HepG2 (cell line): ENCODE measurements at regions not wholly inside any gene's neighbourhood (a gene's known extent, or its start where the extent isn't known, plus 50 kb on each side); places are given as distances from the start of the nearest gene placed in this dataset.

Experiments used
- ATAC-seq: fragments of 200-7000 bp; cut with Tn5 transposase; 3 replicates; pipeline ENCODE4 v1.9.1; 2020; ENCODE audit warnings: mild to moderate bottlenecking, moderate library complexity
- BruUV-seq: library from RNA; stranded (reverse); fragments of 400-500 nt; replicated peaks from 2 replicates; lab custom pipeline; 2021; lab: Mats Ljungman, UMichigan
- CTCF ChIA-PET: fragments of 300-600 bp; formaldehyde crosslinking; extraction: SDS; loops from one replicate; lab custom pipeline; 2021; ENCODE audit warnings: low total read pairs, inconsistent platforms, low intra/inter-chr PET ratio; lab: Yijun Ruan, JAX
- POLR2A ChIA-PET: fragments of 350-600 bp; sonication (Branson Sonifier 250); formaldehyde crosslinking; loops from one replicate; lab custom pipeline; 2020; ENCODE audit warnings: antibody characterized with exemption, inconsistent platforms; lab: Yijun Ruan, JAX
- DNase-seq: peaks from one replicate; pipeline ENCODE4 v3.0.0-alpha.2; 2015; ENCODE audit warnings: low spot score
- FAIRE-seq: peaks from 3 replicates; lab custom pipeline; 2011; peaks lifted over from hg19 to GRCh38; lab: Jason Lieb, UNC
- H2AFZ ChIP-seq: one replicate; pipeline ENCODE4 v1.6.1; 2011; ENCODE audit warnings: low read length, inconsistent platforms
- H3K27ac ChIP-seq: fragments of 300-600 bp; 3 replicates; pipeline ENCODE4 v1.8.0; 2011; ENCODE audit warnings: mixed run types, mild to moderate bottlenecking, mixed read lengths, low read length, inconsistent platforms; ENCODE audit not compliant: insufficient read depth; ENCODE audit errors: extremely low read length
- H3K27me3 ChIP-seq, 2 experiments: fragments of 200-600 bp in 1 of 2; 2 replicates in 1 of 2; 3 replicates in 1 of 2; pipeline versions ENCODE4 v1.6.0 to v1.8.0; 2011; ENCODE audit warnings: low read length in 2 of 2, mild to moderate bottlenecking in 2 of 2, moderate library complexity in 2 of 2, inconsistent platforms in 1 of 2; ENCODE audit not compliant: insufficient read depth in 2 of 2, control insufficient read depth in 1 of 2
- H3K36me3 ChIP-seq, 2 experiments: fragments of 200-600 bp in 1 of 2; replicated peaks in 1 of 2; 2 replicates in 1 of 2; 3 replicates in 1 of 2; pipeline versions ENCODE4 v1.5.1 to v1.8.0; 2011; ENCODE audit warnings: low read length in 2 of 2, inconsistent platforms in 1 of 2; ENCODE audit not compliant: insufficient read depth in 2 of 2, control insufficient read depth in 1 of 2
- H3K4me1 ChIP-seq: 2 replicates; pipeline ENCODE4 v1.5.1; 2012; ENCODE audit warnings: low read length, inconsistent platforms; ENCODE audit not compliant: insufficient read depth
- H3K4me2 ChIP-seq: 2 replicates; pipeline ENCODE4 v1.6.0; 2011; ENCODE audit warnings: low read depth, low read length, inconsistent platforms
- H3K4me3 ChIP-seq, 3 experiments: fragments of 200-600 bp in 1 of 3; sonication (generic), shearing (Covaris generic) in 1 of 3; replicated peaks in 1 of 3; 2 replicates each; pipeline ENCODE4 v1.5.1; 2011 to 2016; ENCODE audit warnings: low read length in 3 of 3, inconsistent platforms in 2 of 3, low read depth in 2 of 3, mild to moderate bottlenecking in 2 of 3, control low read depth in 1 of 3, mixed read lengths in 1 of 3; ENCODE audit not compliant: insufficient read depth in 1 of 3
- H3K79me2 ChIP-seq: one replicate; pipeline ENCODE4 v1.6.1; 2011; ENCODE audit warnings: low read length, inconsistent platforms; ENCODE audit not compliant: insufficient read depth
- H3K9ac ChIP-seq: 2 replicates; pipeline ENCODE4 v1.6.0; 2011; ENCODE audit warnings: mild to moderate bottlenecking, low read depth, low read length, inconsistent platforms; ENCODE audit not compliant: insufficient read depth
- H3K9me3 ChIP-seq: 2 replicates; pipeline ENCODE4 v1.5.1; 2012; ENCODE audit warnings: mild to moderate bottlenecking, low read length
- H4K20me1 ChIP-seq: 2 replicates; pipeline ENCODE4 v1.6.0; 2011; ENCODE audit warnings: inconsistent platforms, mild to moderate bottlenecking, low read length, moderate library complexity; ENCODE audit not compliant: insufficient read depth
- HNRNPH1 ChIP-seq: fragments of 200-400 bp; formaldehyde crosslinking; optimal IDR thresholded peaks from 2 replicates; pipeline ENCODE3; 2017; ENCODE audit warnings: mild to moderate bottlenecking, low read depth, low read length
- KDM5A ChIP-seq: fragments of 200-600 bp; sonication (generic); IDR thresholded peaks from 2 replicates; pipeline ENCODE4 v1.7.0; 2018; ENCODE audit warnings: antibody characterized with exemption, mild to moderate bottlenecking, low read length, borderline replicate concordance
- RXRA ChIP-seq: sonication (generic); formaldehyde crosslinking; IDR thresholded peaks from 2 replicates; pipeline ENCODE4 v1.5.1; 2020; ENCODE audit warnings: missing genetic modification reagents
- SP2 ChIP-seq: sonication (generic); formaldehyde crosslinking; IDR thresholded peaks from 2 replicates; pipeline ENCODE4 v1.5.1; 2020; ENCODE audit warnings: mild to moderate bottlenecking, missing genetic modification reagents
- TCF7 ChIP-seq: sonication (generic); IDR thresholded peaks from 2 replicates; pipeline ENCODE4 v1.6.1; 2016; ENCODE audit warnings: antibody characterized with exemption, low read depth
- ZNF251 ChIP-seq: sonication (generic); formaldehyde crosslinking; IDR thresholded peaks from 2 replicates; pipeline ENCODE4 v1.9.0; 2021; ENCODE audit warnings: mild to moderate bottlenecking, missing genetic modification reagents
- ZNF317 ChIP-seq: sonication (generic); formaldehyde crosslinking; IDR thresholded peaks from 2 replicates; pipeline ENCODE4 v1.5.0; 2020; ENCODE audit warnings: mild to moderate bottlenecking, missing genetic modification reagents
- ZNF331 ChIP-seq: sonication (generic); formaldehyde crosslinking; IDR thresholded peaks from 2 replicates; pipeline ENCODE4 v1.4.0; 2020; ENCODE audit warnings: missing genetic modification reagents
- ZNF33B ChIP-seq: sonication (generic); formaldehyde crosslinking; IDR thresholded peaks from 2 replicates; pipeline ENCODE4 v1.5.1; 2020; ENCODE audit warnings: mild to moderate bottlenecking, missing genetic modification reagents
- ZNF451 ChIP-seq: sonication (generic); formaldehyde crosslinking; IDR thresholded peaks from 2 replicates; pipeline ENCODE4 v1.5.0; 2020; ENCODE audit warnings: mild to moderate bottlenecking, missing genetic modification reagents
- ZNF709 ChIP-seq: sonication (generic); formaldehyde crosslinking; IDR thresholded peaks from 2 replicates; pipeline ENCODE4 v1.5.0; 2020; ENCODE audit warnings: mild to moderate bottlenecking, missing genetic modification reagents
- WGBS: methylation state at CpG from one replicate; pipeline ENCODE4 v1.1.6; 2017; ENCODE audit warnings: low lambda C conversion rate; 5-methylcytosine and 5-hydroxymethylcytosine counted together
- in situ Hi-C: cut with HindIII; loops from 2 replicates; pipeline ENCODE4 v1.10.0; 2017; ENCODE audit warnings: low pct_unique_long_range_greater_than_20kb; ENCODE audit not compliant: extremely low pct_ligation_motif_present
- intact Hi-C: fragments of 100-400 bp; cut with micrococcal nuclease; formaldehyde crosslinking; loops from one replicate; pipeline ENCODE4 v1.10.0; 2022; ENCODE audit not compliant: unreplicated experiment
- TF ChIP-seq, protein P1 (sequence below): sonication (generic); formaldehyde crosslinking; IDR thresholded peaks from 2 replicates; pipeline ENCODE4 v1.5.0; 2020; ENCODE audit warnings: missing genetic modification reagents
- TF ChIP-seq, protein P2 (sequence below), 2 experiments: fragments of 450-650 bp in 1 of 2; sonication (generic) in 1 of 2; formaldehyde crosslinking; IDR thresholded peaks; 2 replicates each; pipeline versions ENCODE4 v1.5.0 to v1.8.0; 2020 to 2022; ENCODE audit warnings: mild to moderate bottlenecking in 1 of 2, missing genetic modification reagents in 1 of 2
- TF ChIP-seq, protein P3 (sequence below): sonication (generic); formaldehyde crosslinking; IDR thresholded peaks from 2 replicates; pipeline ENCODE4 v1.5.0; 2020; ENCODE audit warnings: mild to moderate bottlenecking, missing genetic modification reagents, borderline replicate concordance
- TF ChIP-seq, protein P4 (sequence below), 2 experiments: sonication (generic) in 1 of 2; formaldehyde crosslinking in 1 of 2; IDR thresholded peaks; 2 replicates each; pipeline versions ENCODE4 v1.4.0 to v1.6.1; 2018 to 2020; ENCODE audit warnings: missing genetic modification reagents in 2 of 2, borderline replicate concordance in 1 of 2, low read depth in 1 of 2, mild to moderate bottlenecking in 1 of 2, missing biosample characterization in 1 of 2

DNA sequence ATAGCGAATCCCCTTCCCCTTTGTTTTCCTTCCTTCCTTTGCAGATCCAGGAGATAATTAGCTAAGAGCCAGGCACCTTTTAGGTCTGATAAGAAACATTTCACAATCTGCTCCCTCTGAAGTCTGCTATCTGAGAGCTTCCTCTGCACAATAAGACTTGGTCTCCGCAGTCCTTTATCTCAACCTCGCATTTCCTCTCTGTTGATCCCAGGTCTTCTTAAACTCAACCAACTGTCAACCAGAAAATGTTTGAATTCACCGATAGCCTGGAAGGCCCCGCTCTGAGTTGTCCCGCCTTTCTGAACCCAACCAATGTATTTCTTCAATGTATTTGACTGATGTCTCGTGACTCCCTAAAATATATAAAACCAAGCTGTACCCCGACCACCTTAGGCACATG, 78.4 kb upstream of the CTDP1 start (continued):
- TF ChIP-seq, protein P1, sequence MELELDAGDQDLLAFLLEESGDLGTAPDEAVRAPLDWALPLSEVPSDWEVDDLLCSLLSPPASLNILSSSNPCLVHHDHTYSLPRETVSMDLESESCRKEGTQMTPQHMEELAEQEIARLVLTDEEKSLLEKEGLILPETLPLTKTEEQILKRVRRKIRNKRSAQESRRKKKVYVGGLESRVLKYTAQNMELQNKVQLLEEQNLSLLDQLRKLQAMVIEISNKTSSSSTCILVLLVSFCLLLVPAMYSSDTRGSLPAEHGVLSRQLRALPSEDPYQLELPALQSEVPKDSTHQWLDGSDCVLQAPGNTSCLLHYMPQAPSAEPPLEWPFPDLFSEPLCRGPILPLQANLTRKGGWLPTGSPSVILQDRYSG (CRISPR knock-in tag): no peak
- no peak for TF ChIP-seq ZNF331 (CRISPR knock-in tag)
- TF ChIP-seq, protein P2, sequence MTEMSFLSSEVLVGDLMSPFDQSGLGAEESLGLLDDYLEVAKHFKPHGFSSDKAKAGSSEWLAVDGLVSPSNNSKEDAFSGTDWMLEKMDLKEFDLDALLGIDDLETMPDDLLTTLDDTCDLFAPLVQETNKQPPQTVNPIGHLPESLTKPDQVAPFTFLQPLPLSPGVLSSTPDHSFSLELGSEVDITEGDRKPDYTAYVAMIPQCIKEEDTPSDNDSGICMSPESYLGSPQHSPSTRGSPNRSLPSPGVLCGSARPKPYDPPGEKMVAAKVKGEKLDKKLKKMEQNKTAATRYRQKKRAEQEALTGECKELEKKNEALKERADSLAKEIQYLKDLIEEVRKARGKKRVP (CRISPR knock-in tag; IDR thresholded peaks at IDR 0.05): no peak
- TF ChIP-seq, protein P3, sequence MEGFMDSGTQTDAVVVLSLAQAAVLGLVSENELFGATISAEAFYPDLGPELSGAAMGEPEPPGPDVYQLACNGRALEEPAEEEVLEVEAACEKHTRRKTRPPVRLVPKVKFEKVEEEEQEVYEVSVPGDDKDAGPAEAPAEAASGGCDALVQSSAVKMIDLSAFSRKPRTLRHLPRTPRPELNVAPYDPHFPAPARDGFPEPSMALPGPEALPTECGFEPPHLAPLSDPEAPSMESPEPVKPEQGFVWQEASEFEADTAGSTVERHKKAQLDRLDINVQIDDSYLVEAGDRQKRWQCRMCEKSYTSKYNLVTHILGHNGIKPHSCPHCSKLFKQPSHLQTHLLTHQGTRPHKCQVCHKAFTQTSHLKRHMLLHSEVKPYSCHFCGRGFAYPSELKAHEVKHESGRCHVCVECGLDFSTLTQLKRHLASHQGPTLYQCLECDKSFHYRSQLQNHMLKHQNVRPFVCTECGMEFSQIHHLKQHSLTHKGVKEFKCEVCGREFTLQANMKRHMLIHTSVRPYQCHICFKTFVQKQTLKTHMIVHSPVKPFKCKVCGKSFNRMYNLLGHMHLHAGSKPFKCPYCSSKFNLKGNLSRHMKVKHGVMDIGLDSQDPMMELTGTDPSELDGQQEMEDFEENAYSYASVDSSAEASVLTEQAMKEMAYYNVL (CRISPR knock-in tag): no peak

DNA sequence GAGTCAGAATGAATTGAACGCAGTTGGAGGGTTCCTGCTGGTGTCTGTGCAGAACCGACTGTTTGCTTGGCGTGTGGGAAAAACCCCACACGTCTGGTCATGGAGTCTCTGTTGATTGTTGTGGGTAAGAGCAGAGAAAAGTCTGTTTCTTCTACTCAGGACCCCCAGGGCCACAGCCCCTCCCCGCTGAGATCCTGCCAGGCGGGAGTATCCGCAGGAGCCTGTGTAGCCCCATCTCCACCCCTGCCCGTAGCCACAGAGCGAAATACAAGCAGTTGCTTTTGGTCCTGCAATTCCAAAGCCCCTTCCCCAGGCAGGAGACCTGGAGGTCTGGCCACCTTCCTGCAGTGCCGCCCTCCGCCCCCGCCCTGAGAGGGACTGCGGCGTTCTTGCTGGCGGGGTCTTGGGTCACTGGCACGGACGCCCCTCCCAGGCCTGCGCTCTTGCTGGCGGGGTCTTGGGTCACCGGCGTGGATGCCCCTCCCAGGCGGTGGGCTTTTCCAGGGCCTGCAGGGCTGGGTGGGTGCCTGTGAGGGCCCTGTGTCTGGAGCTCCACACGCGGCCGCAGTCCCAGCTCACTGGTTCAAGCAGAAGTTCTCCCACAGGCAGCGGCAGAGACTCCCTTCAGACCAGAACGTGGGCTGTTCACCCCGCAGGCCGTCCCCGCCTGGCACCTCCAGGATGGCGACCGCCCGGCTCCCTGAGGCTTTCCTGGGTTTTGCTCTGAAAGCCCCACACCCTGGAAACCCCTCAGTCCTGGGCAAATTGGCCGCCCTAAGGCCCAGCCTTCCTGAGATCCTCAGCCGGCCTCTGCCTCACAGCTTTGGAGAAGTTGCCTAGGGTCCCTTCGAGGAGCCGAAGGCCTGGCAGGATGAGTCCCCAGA, 76.0 kb upstream of the CTDP1 start:
- H2AFZ ChIP-seq: no peak overlapping the region
- no peak overlapping the region for H3K9ac ChIP-seq
- H3K4me1 ChIP-seq: no peaks in the 10 kb centered on the region
- H3K27ac ChIP-seq: no peak overlapping the region
- no peak overlapping the region for H3K4me2 ChIP-seq
- H3K27me3 ChIP-seq: peaks cover 7 to 37% of the 10 kb centered on the region in 2 experiments
- H3K9me3 ChIP-seq: no peaks in the 10 kb centered on the region
- no peaks in the 10 kb centered on the region for H4K20me1 ChIP-seq
- no peak overlapping the region for H3K4me3 ChIP-seq
- intact Hi-C loops: no loop called here
- in situ Hi-C loops: no loop called here
- CTCF ChIA-PET: no interaction called here
- no peak for ATAC-seq
- POLR2A ChIA-PET: no interaction called here
- FAIRE-seq: no peak
- no TSS peak for BruUV-seq
- no peak for DNase-seq
- H3K36me3 ChIP-seq: no peaks in the 10 kb centered on the region
- no peaks in the 10 kb centered on the region for H3K79me2 ChIP-seq
- WGBS: 40% methylated on average over 16 of the region's 37 CpGs
- TF ChIP-seq TCF7 (no peak), ZNF709 (no peak), ZNF451 (no peak), ZNF251 (CRISPR knock-in tag) (no peak), ZNF317 (CRISPR knock-in tag) (no peak), KDM5A (no peak), RXRA (CRISPR knock-in tag) (no peak), HNRNPH1 (no peak), ZNF33B (CRISPR knock-in tag) (no peak), SP2 (CRISPR knock-in tag) (no peak)
- TF ChIP-seq, protein P1 (CRISPR knock-in tag): no peak
- TF ChIP-seq, protein P4, sequence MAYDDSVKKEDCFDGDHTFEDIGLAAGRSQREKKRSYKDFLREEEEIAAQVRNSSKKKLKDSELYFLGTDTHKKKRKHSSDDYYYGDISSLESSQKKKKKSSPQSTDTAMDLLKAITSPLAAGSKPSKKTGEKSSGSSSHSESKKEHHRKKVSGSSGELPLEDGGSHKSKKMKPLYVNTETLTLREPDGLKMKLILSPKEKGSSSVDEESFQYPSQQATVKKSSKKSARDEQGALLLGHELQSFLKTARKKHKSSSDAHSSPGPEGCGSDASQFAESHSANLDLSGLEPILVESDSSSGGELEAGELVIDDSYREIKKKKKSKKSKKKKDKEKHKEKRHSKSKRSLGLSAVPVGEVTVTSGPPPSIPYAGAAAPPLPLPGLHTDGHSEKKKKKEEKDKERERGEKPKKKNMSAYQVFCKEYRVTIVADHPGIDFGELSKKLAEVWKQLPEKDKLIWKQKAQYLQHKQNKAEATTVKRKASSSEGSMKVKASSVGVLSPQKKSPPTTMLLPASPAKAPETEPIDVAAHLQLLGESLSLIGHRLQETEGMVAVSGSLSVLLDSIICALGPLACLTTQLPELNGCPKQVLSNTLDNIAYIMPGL (CRISPR knock-in tag; IDR thresholded peaks at IDR 0.05; ENCODE audit: borderline replicate concordance in 1 of 2, low read depth in 1 of 2): no peak
